Esophagus muscularis mucosa (tissue), 4 donors: ENCODE measurements at regions not wholly inside any gene's neighbourhood (a gene's known extent, or its start where the extent isn't known, plus 50 kb on each side); places are given as distances from the start of the nearest gene placed in this dataset.

Experiments
- DNase-seq: peaks from one replicate; pipeline ENCODE4 v3.0.0-alpha.2; 2017; ENCODE audit errors: extremely low spot score
- H3K27ac ChIP-seq, 4 donors: fragments of 200-600 bp; sonication (generic); replicated peaks in 1 of 4; 1 replicate in 3 of 4; 2 replicates in 1 of 4; pipeline ENCODE4 v1.5.1; 2016 to 2019; ENCODE audit warnings: mild to moderate bottlenecking in 1 of 4
- H3K27me3 ChIP-seq, 4 donors: fragments of 200-600 bp; sonication (generic); one replicate each; pipeline versions ENCODE4 v1.5.1 to v1.6.0; 2016 to 2019
- H3K36me3 ChIP-seq, 4 donors: fragments of 200-600 bp; sonication (generic); one replicate each; pipeline ENCODE4 v1.5.1; 2016 to 2019
- H3K4me1 ChIP-seq, 4 donors: fragments of 200-600 bp; sonication (generic); one replicate each; pipeline ENCODE4 v1.5.1; 2016 to 2019
- H3K4me3 ChIP-seq, 4 donors: fragments of 200-600 bp; sonication (generic); 1 replicate in 2 of 4; 2 replicates in 2 of 4; pipeline ENCODE4 v1.5.1; 2016 to 2019; ENCODE audit warnings: mild to moderate bottlenecking in 4 of 4, moderate library complexity in 1 of 4
- H3K9me3 ChIP-seq, 4 donors: fragments of 200-600 bp; sonication (generic); 1 replicate in 3 of 4; 2 replicates in 1 of 4; pipeline ENCODE4 v1.5.1; 2016 to 2019
- CTCF ChIP-seq, 3 experiments: fragments of 200-600 bp in 2 of 3; fragments of 450-650 bp in 1 of 3; sonication (generic) in 2 of 3; IDR thresholded peaks; one replicate each; pipeline ENCODE4 v1.5.1; 2017 to 2019; ENCODE audit warnings: antibody characterized with exemption in 3 of 3, mild to moderate bottlenecking in 2 of 3, moderate library complexity in 1 of 3
- EP300 ChIP-seq: sonication (generic); formaldehyde crosslinking; IDR thresholded peaks from one replicate; pipeline ENCODE4 v1.6.1; 2017; ENCODE audit warnings: antibody characterized with exemption
- POLR2A ChIP-seq: fragments of 450-650 bp; IDR thresholded peaks from one replicate; pipeline ENCODE4 v1.6.1; 2017; ENCODE audit warnings: antibody characterized with exemption, moderate library complexity, mild to moderate bottlenecking, low read depth
- POLR2AphosphoS5 ChIP-seq, 2 donors: sonication (generic); formaldehyde crosslinking; IDR thresholded peaks; one replicate each; pipeline ENCODE4 v1.6.1; 2017; ENCODE audit warnings: antibody characterized with exemption in 2 of 2
- WGBS: methylation state at CpG from one replicate; pipeline ENCODE4 v1.1.5; 2018; 5-methylcytosine and 5-hydroxymethylcytosine counted together
- intact Hi-C: fragments of 100-400 bp; cut with DNase I; formaldehyde crosslinking; loops from one replicate; pipeline ENCODE4 v1.15.1; 2023

- Histone ChIP-seq H3K36me3 (no peaks in the 10 kb centered on the region), H3K27ac (no peak overlapping the region), H3K9me3 (no peaks in the 10 kb centered on the region), H3K27me3 (no peaks in the 10 kb centered on the region), H3K4me3 (no peak overlapping the region), H3K4me1 (peaks cover 0 to 27% (median 17%) of the 10 kb centered on the region in 4 donors)
- intact Hi-C loops, result no loop called here
- whole genome bisulfite sequencing, result 87% methylated on average over 7 of the region's 7 CpGs
- no peak for DNase-seq
- TF ChIP-seq CTCF (IDR thresholded peaks at IDR 0.05) (no peak), POLR2A (no peak), POLR2AphosphoS5 (IDR thresholded peaks at IDR 0.05) (no peak), EP300 (no peak)
These were observed 122.3 kb downstream of the GLI2 start for GRCh38 chr2:120857931-120858330.

DNA sequence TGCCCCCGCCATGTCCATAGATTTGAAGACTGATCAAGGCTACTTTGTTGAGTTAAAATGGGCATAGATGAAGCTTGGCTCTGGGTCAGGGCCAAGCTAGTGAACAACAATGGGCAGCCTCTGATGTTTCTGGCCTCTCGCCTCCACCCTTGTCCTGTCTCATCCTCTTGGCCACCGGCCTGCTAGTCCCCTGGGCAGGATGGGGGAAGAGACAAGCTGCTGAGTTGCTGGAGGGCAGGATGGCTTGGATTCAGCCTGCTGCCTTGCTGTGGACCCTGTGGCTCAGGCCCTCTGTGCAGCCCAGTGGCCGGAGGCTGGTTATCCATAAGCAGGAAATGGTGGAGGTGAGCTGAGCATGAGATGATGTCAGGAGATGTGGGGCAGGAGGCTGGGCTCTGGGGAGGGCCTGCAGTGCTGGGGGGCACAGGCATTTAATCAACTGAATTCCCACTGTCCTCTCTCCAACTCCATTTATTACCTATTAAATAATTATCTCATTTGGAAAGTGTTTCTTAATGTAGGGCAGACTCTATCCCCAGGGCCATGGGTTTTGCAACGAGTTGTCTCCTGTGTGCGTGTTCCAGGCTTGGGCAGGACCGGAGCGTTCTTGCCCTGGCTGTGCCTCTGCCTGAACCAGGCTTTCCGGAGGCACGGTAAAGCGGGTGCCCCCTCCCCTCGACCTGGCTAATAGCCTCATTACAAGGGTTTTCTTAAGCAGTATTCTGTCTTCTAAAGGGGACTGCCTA is 122.9 kb downstream of the GLI2 start:
- Histone ChIP-seq H3K9me3 (no peaks in the 10 kb centered on the region), H3K36me3 (no peaks in the 10 kb centered on the region), H3K4me3 (no peak overlapping the region), H3K4me1 (peaks cover 0 to 27% (median 20%) of the 10 kb centered on the region in 4 donors), H3K27ac (no peak overlapping the region), H3K27me3 (no peaks in the 10 kb centered on the region)
- 88% methylated on average over 11 of the region's 12 CpGs for WGBS
- no peak for DNase-seq
- intact Hi-C loops, result no loop called here
- no peak for TF ChIP-seq POLR2AphosphoS5 (IDR thresholded peaks at IDR 0.05)
- TF ChIP-seq CTCF (IDR thresholded peaks at IDR 0.05), result no peak
- no peak for TF ChIP-seq POLR2A
- TF ChIP-seq EP300, result no peak

DNA sequence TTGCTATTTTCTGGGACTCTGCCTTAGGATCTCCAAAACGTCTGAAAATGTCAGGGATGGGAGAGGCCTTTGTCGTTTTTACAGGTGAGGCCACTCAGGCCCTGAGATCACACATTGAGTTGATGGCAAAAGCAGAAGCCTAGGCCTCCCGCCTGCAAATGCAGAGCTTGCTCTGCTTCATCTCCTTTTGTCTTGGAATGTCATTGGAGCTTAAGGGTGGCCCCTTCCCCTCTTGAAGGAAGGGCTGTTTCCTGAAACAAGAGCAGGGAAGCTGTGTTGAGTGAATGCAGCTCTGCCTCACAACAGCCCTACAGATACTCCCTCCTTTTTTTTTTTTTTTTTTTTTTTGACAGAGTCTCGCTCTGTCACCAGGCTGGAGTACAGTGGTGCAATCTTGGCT is 123.5 kb downstream of the GLI2 start:
- Histone ChIP-seq H3K4me1 (peaks cover 0 to 32% (median 23%) of the 10 kb centered on the region in 4 donors), H3K27me3 (no peaks in the 10 kb centered on the region), H3K4me3 (no peak overlapping the region), H3K27ac (no peak overlapping the region), H3K9me3 (no peaks in the 10 kb centered on the region), H3K36me3 (no peaks in the 10 kb centered on the region)
- DNase-seq, result no peak
- intact Hi-C loops, result no loop called here
- WGBS, result 74% methylated on average over 4 of the region's 4 CpGs
- TF ChIP-seq POLR2A, result no peak
- TF ChIP-seq POLR2AphosphoS5 (IDR thresholded peaks at IDR 0.05), result no peak
- no peak for TF ChIP-seq CTCF (IDR thresholded peaks at IDR 0.05)
- no peak for TF ChIP-seq EP300

DNA sequence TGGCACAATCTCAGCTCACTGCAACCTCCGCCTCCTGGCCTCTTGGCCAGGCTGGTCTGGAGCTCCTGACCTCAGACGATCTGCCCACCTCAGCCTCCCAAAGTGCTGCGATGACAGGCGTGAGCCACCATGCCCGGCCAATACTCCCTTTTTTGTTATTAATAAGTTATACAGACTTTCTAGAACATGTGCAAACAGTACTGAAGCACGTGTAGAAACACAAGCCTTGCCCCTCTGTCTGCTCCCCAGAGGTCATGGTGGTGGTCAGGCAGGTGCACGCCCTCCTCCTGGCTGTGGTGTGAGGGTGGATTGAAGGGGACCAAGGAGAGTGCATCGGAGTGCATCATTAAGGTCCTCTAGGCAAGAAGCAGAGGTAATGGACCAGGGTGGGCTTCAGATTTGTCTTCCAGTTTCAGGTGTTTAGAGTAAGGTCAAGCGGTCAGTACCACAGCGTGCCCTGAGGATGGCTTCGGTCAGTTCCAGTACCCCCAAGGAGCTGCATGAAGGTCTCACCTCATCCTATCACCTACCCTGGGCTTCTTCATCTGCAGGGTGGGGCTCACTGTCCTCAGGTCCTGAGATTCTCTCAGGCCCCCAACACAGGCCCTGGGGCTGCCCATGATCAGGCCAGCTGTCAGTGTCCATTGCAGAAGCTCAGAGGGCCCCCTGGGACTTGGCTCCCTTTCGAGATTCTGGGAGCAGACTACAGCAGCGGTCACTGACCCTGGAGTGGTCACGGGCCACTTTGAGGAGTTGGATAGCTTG is 124.3 kb downstream of the GLI2 start:
- no peak for TF ChIP-seq POLR2AphosphoS5 (IDR thresholded peaks at IDR 0.05)
- intact Hi-C loops, result no loop called here
- 91% methylated on average over 13 of the region's 14 CpGs for WGBS
- Histone ChIP-seq H3K27me3 (no peaks in the 10 kb centered on the region), H3K4me1 (peaks cover 0 to 41% (median 30%) of the 10 kb centered on the region in 4 donors), H3K36me3 (no peaks in the 10 kb centered on the region), H3K9me3 (no peaks in the 10 kb centered on the region), H3K27ac (no peak overlapping the region), H3K4me3 (no peak overlapping the region)
- DNase-seq, result no peak

DNA sequence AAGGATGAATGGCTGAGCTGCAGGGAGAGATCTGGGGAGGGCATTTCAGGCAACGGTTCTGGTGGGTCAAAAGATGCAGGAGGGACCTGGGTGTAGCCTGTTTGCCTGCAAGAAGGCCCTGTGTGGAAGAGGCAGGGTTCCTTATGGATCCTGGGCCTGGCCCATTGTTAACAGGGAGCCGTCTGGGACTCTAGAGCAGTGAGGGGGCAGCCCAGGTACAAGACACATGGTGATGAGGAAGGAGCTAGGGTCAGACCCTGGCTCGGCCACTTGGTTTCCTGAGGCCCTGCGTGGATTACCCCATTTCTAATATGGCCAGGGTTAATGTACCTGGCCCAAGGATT is 124.9 kb downstream of the GLI2 start:
- H3K27me3 ChIP-seq, result no peaks in the 10 kb centered on the region
- no peak for DNase-seq
- no peak overlapping the region for H3K27ac ChIP-seq
- no peaks in the 10 kb centered on the region for H3K36me3 ChIP-seq
- intact Hi-C loops, result no loop called here
- H3K4me1 ChIP-seq, result peaks cover 0 to 42% (median 33%) of the 10 kb centered on the region in 4 donors
- 92% methylated on average over 4 of the region's 4 CpGs for WGBS
- H3K9me3 ChIP-seq, result no peaks in the 10 kb centered on the region
- no peak overlapping the region for H3K4me3 ChIP-seq
- TF ChIP-seq EP300 (no peak), POLR2AphosphoS5 (IDR thresholded peaks at IDR 0.05) (no peak), CTCF (IDR thresholded peaks at IDR 0.05) (no peak), POLR2A (no peak)
